Suprapubic skin (tissue), 3 donors: ENCODE measurements at regions not wholly inside any gene's neighbourhood (a gene's known extent, or its start where the extent isn't known, plus 50 kb on each side); places are given as distances from the start of the nearest gene placed in this dataset.

ENCODE experiments used
- CTCF ChIP-seq, 2 donors: fragments of 200-600 bp in 1 of 2; fragments of 450-650 bp in 1 of 2; sonication (generic) in 1 of 2; IDR thresholded peaks; one replicate each; pipeline ENCODE4 v1.5.1; 2016 to 2019; ENCODE audit warnings: antibody characterized with exemption in 2 of 2, mild to moderate bottlenecking in 1 of 2, moderate library complexity in 1 of 2
- POLR2A ChIP-seq, 2 donors: fragments of 450-650 bp; IDR thresholded peaks; one replicate each; pipeline ENCODE4 v1.6.1; 2017; ENCODE audit warnings: antibody characterized with exemption in 2 of 2, mild to moderate bottlenecking in 2 of 2, moderate library complexity in 2 of 2

- no peak for TF ChIP-seq CTCF (IDR thresholded peaks at IDR 0.05)
- no peak for TF ChIP-seq POLR2A (IDR thresholded peaks at IDR 0.05)
These were observed 173.5 kb upstream of the KIF2B start for GRCh38 chr17:53649201-53649600.
